ENCODE measurements at regions not wholly inside any gene's neighbourhood (a gene's known extent, or its start where the extent isn't known, plus 50 kb on each side); places are given as distances from the start of the nearest gene placed in this dataset.

- TF ChIP-seq ZNF462 (CRISPR knock-in tag; IDR thresholded peaks at IDR 0.05) (no peak), STAT1 (IDR thresholded peaks at IDR 0.05; ENCODE audit: unreplicated experiment) (no peak), ZNF331 (CRISPR knock-in tag; IDR thresholded peaks at IDR 0.05; ENCODE audit: low read depth) (no peak), NANOG (IDR thresholded peaks at IDR 0.05; ENCODE audit: borderline replicate concordance) (no peak), REST (IDR thresholded peaks at IDR 0.05; ENCODE audit: unreplicated experiment) (no peak), EZH2 (IDR thresholded peaks at IDR 0.05; ENCODE audit: low read depth, unreplicated experiment) (no peak)
These were observed 152.3 kb downstream of the SUDS3 start (continued) for GRCh38 chr12:118528625-118529024.

GRCh38 chr12:118534003-118534402 is 157.6 kb downstream of the SUDS3 start:
- H3K36me3 ChIP-seq (ENCODE audit: insufficient read depth): no peaks in the 10 kb centered on the region; the same call in 1 of the 2 replicates
- H3K9me2 ChIP-seq (ENCODE audit: insufficient read depth): peaks cover 11% of the 10 kb centered on the region
- ATAC-seq: peak; percentile 34; the same call in 2 of the 3 replicates
- H3K27ac Mint-ChIP-seq: no peak overlapping the region
- H3K79me2 ChIP-seq (replicated peaks; ENCODE audit: insufficient read depth): no peaks in the 10 kb centered on the region
- no peak overlapping the region for H3K4me2 ChIP-seq
- DNase-seq (ENCODE audit: low spot score): peak; percentile 36
- H3K4me1 ChIP-seq (ENCODE audit: insufficient read depth): peaks cover 33% of the 10 kb centered on the region
- H3K27ac ChIP-seq (ENCODE audit: low read depth): no peak overlapping the region
- H3K36me3 Mint-ChIP-seq (ENCODE audit: low read depth): no peaks in the 10 kb centered on the region; the same call in 2 of the 3 replicates
- H3F3A ChIP-seq (replicated peaks; ENCODE audit: low read depth): no peaks in the 10 kb centered on the region
- no peaks in the 10 kb centered on the region for H4K20me1 ChIP-seq (replicated peaks; ENCODE audit: insufficient read depth)
- peaks cover 36% of the 10 kb centered on the region for H3K4me1 Mint-ChIP-seq
- no peaks in the 10 kb centered on the region for H3K27me3 ChIP-seq (ENCODE audit: insufficient read depth)
- H3K4me3 ChIP-seq: no peak overlapping the region
- no peak overlapping the region for H3K4me3 Mint-ChIP-seq
- H3K9me3 Mint-ChIP-seq: no peaks in the 10 kb centered on the region
- H2AFZ ChIP-seq: 0 out of 2 replicates have a peak overlapping the region, but pooled peaks have one; percentile 6
- peaks cover 11% of the 10 kb centered on the region for H3K27me3 Mint-ChIP-seq (ENCODE audit: insufficient read depth, low read depth, poor library complexity)
- no peak for TF ChIP-seq JUNB (IDR thresholded peaks at IDR 0.05; ENCODE audit: unreplicated experiment)
- no peak for TF ChIP-seq ETS1 (IDR thresholded peaks at IDR 0.05)
- TF ChIP-seq CREB1 (CRISPR knock-in tag; IDR thresholded peaks at IDR 0.05; ENCODE audit: low read depth): no peak
- TF ChIP-seq EZH2 (IDR thresholded peaks at IDR 0.05; ENCODE audit: low read depth, unreplicated experiment): no peak
- no peak for TF ChIP-seq NANOG (IDR thresholded peaks at IDR 0.05; ENCODE audit: borderline replicate concordance)
- TF ChIP-seq CTCF (conservative IDR thresholded peaks at IDR 0.05; ENCODE audit: low read depth in 2 of 2): no peak
- no peak for TF ChIP-seq ZNF331 (CRISPR knock-in tag; IDR thresholded peaks at IDR 0.05; ENCODE audit: low read depth)
- no peak for TF ChIP-seq EZH2phosphoT487 (IDR thresholded peaks at IDR 0.05; ENCODE audit: unreplicated experiment)
- TF ChIP-seq POLR2AphosphoS5 (IDR thresholded peaks at IDR 0.05; ENCODE audit: low read depth): no peak

Measured in GM23338 (cell line).